Breast epithelium (tissue), 4 donors: ENCODE measurements at regions not wholly inside any gene's neighbourhood (a gene's known extent, or its start where the extent isn't known, plus 50 kb on each side); places are given as distances from the start of the nearest gene placed in this dataset.

Experiments
- DNase-seq, 2 donors: peaks; one replicate each; pipeline ENCODE4 v3.0.0-alpha.2; 2019; ENCODE audit warnings: low spot score in 2 of 2
- H3K27ac ChIP-seq, 2 donors: fragments of 200-600 bp; sonication (generic) in 1 of 2; one replicate each; pipeline ENCODE4 v1.5.1; 2016 to 2019; ENCODE audit warnings: mild to moderate bottlenecking in 1 of 2
- H3K27me3 ChIP-seq, 2 donors: fragments of 200-600 bp; sonication (generic) in 1 of 2; one replicate each; pipeline versions ENCODE4 v1.5.1 to v1.6.0; 2017 to 2019; ENCODE audit warnings: control low read depth in 1 of 2, mild to moderate bottlenecking in 1 of 2
- H3K36me3 ChIP-seq: fragments of 200-600 bp; one replicate; pipeline ENCODE4 v1.5.1; 2019
- H3K4me1 ChIP-seq, 2 donors: fragments of 200-600 bp; sonication (generic); one replicate each; pipeline ENCODE4 v1.5.1; 2016 to 2019; ENCODE audit warnings: control low read depth in 1 of 2
- H3K4me3 ChIP-seq, 3 donors: fragments of 200-600 bp; sonication (generic); 1 replicate in 2 of 3; 2 replicates in 1 of 3; pipeline ENCODE4 v1.5.1; 2016 to 2019; ENCODE audit warnings: mild to moderate bottlenecking in 3 of 3, moderate library complexity in 2 of 3
- H3K9me3 ChIP-seq, 2 donors: fragments of 200-600 bp; sonication (generic) in 1 of 2; one replicate each; pipeline ENCODE4 v1.5.1; 2016 to 2019; ENCODE audit warnings: control low read depth in 1 of 2
- POLR2A ChIP-seq: fragments of 450-650 bp; IDR thresholded peaks from one replicate; pipeline ENCODE4 v1.6.1; 2016; ENCODE audit warnings: antibody characterized with exemption, mild to moderate bottlenecking, moderate library complexity
- POLR2AphosphoS5 ChIP-seq, 3 donors: sonication (generic); formaldehyde crosslinking; IDR thresholded peaks; one replicate each; pipeline ENCODE4 v1.6.1; 2017; ENCODE audit warnings: antibody characterized with exemption in 3 of 3
- intact Hi-C: fragments of 100-400 bp; cut with DNase I; formaldehyde crosslinking; loops from one replicate; pipeline ENCODE4 v1.15.1; 2023; ENCODE audit warnings: low total_unique reads
- TF ChIP-seq, protein P1 (sequence below), 3 donors: fragments of 450-650 bp; IDR thresholded peaks; one replicate each; pipeline ENCODE4 v1.5.1; 2016 to 2017; ENCODE audit warnings: antibody characterized with exemption in 3 of 3, mild to moderate bottlenecking in 3 of 3, moderate library complexity in 3 of 3

GRCh38 chr11:36933481-36933880 is 335.4 kb upstream of the RAG2 start:
- H3K27me3 ChIP-seq = no peaks in the 10 kb centered on the region
- no peak for DNase-seq
- no peaks in the 10 kb centered on the region for H3K36me3 ChIP-seq
- no peaks in the 10 kb centered on the region for H3K4me1 ChIP-seq
- H3K4me3 ChIP-seq = no peak overlapping the region
- no peaks in the 10 kb centered on the region for H3K9me3 ChIP-seq
- no peak overlapping the region for H3K27ac ChIP-seq
- no peak for TF ChIP-seq POLR2AphosphoS5 (IDR thresholded peaks at IDR 0.05)
- TF ChIP-seq, protein P1, sequence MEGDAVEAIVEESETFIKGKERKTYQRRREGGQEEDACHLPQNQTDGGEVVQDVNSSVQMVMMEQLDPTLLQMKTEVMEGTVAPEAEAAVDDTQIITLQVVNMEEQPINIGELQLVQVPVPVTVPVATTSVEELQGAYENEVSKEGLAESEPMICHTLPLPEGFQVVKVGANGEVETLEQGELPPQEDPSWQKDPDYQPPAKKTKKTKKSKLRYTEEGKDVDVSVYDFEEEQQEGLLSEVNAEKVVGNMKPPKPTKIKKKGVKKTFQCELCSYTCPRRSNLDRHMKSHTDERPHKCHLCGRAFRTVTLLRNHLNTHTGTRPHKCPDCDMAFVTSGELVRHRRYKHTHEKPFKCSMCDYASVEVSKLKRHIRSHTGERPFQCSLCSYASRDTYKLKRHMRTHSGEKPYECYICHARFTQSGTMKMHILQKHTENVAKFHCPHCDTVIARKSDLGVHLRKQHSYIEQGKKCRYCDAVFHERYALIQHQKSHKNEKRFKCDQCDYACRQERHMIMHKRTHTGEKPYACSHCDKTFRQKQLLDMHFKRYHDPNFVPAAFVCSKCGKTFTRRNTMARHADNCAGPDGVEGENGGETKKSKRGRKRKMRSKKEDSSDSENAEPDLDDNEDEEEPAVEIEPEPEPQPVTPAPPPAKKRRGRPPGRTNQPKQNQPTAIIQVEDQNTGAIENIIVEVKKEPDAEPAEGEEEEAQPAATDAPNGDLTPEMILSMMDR (IDR thresholded peaks at IDR 0.05) = no peak
- TF ChIP-seq POLR2A = no peak
- intact Hi-C loops = no loop called here

DNA sequence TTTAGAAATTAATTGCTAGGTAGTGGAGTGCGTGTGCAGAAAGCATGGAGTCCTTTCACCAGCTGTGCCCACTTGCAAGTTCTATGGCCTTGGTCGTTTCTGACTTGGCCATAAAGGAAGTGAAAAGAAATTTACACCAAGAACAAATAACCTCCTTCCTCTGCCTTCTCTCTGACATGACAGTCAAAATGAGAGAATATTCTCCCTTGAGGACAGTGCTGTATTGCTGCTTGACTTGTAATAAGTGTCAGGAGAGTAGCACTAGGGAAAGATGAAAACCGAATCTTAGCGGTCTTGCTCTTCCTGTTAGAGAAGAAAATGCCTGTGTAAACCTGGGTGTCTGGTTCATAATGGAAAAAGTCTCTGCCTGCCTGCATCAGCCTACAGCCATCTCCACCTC is 333.1 kb upstream of the RAG2 start:
- intact Hi-C loops = no loop called here
- no peak for DNase-seq
- H3K4me3 ChIP-seq = no peak overlapping the region
- no peaks in the 10 kb centered on the region for H3K27me3 ChIP-seq
- no peak for TF ChIP-seq POLR2A
- TF ChIP-seq, protein P1 (IDR thresholded peaks at IDR 0.05) = no peak
- TF ChIP-seq POLR2AphosphoS5 (IDR thresholded peaks at IDR 0.05) = no peak
- H3K4me1 ChIP-seq = no peaks in the 10 kb centered on the region
- H3K36me3 ChIP-seq = no peaks in the 10 kb centered on the region
- no peaks in the 10 kb centered on the region for H3K9me3 ChIP-seq
- no peak overlapping the region for H3K27ac ChIP-seq

- TF ChIP-seq POLR2AphosphoS5 (IDR thresholded peaks at IDR 0.05) = no peak
- no peak for TF ChIP-seq POLR2A
- TF ChIP-seq, protein P1 (IDR thresholded peaks at IDR 0.05) = no peak
- intact Hi-C loops = no loop called here
- Histone ChIP-seq H3K9me3 (no peaks in the 10 kb centered on the region), H3K4me1 (no peaks in the 10 kb centered on the region), H3K4me3 (no peak overlapping the region), H3K27me3 (no peaks in the 10 kb centered on the region), H3K27ac (no peak overlapping the region), H3K36me3 (no peaks in the 10 kb centered on the region)
- no peak for DNase-seq
These were observed 332.2 kb upstream of the RAG2 start for GRCh38 chr11:36930256-36930655.

GRCh38 chr11:36929401-36929800 is 331.4 kb upstream of the RAG2 start:
- intact Hi-C loops = no loop called here
- no peak for DNase-seq
- Histone ChIP-seq H3K4me3 (no peak overlapping the region), H3K27ac (no peak overlapping the region), H3K4me1 (no peaks in the 10 kb centered on the region), H3K27me3 (no peaks in the 10 kb centered on the region), H3K36me3 (no peaks in the 10 kb centered on the region), H3K9me3 (no peaks in the 10 kb centered on the region)
- TF ChIP-seq, protein P1 (IDR thresholded peaks at IDR 0.05) = no peak
- TF ChIP-seq POLR2A (no peak), POLR2AphosphoS5 (IDR thresholded peaks at IDR 0.05) (no peak)

DNA sequence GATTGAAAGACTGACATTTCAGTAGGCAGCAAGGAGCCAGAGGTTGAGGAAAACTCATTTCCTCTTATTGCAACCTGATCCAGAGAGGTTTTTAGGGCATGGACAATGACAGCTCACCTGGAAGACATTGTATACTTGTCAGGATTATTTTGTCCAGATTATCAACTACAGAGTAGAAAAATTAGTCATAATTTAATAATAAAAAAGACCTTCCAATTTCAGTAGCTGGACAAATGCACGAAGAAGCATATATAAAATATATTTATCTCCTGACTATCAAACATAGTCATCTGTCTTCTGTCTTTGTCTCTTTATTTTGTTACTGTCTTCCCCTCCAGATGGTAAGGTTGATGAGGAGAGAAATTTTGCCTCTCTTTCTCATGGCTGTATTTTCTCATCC is 330.6 kb upstream of the RAG2 start:
- intact Hi-C loops = no loop called here

More for the DNA sequence above, 330.6 kb upstream of the RAG2 start:
- H3K27me3 ChIP-seq = no peaks in the 10 kb centered on the region
- DNase-seq = no peak
- H3K4me1 ChIP-seq = no peaks in the 10 kb centered on the region
- H3K4me3 ChIP-seq = no peak overlapping the region
- H3K36me3 ChIP-seq = no peaks in the 10 kb centered on the region
- TF ChIP-seq, protein P1 (IDR thresholded peaks at IDR 0.05) = no peak
- TF ChIP-seq POLR2AphosphoS5 (IDR thresholded peaks at IDR 0.05) (no peak), POLR2A (no peak)
- no peaks in the 10 kb centered on the region for H3K9me3 ChIP-seq
- no peak overlapping the region for H3K27ac ChIP-seq
